22Rv1 (cell line): ENCODE measurements at regions not wholly inside any gene's neighbourhood (a gene's known extent, or its start where the extent isn't known, plus 50 kb on each side); places are given as distances from the start of the nearest gene placed in this dataset.

ENCODE experiments used
- H3K27ac ChIP-seq: fragments of 450-650 bp; 2 replicates; pipeline ENCODE4 v1.5.1; 2017
- ZFX ChIP-seq: fragments of 450-650 bp; IDR thresholded peaks from 2 replicates; pipeline ENCODE4 v1.6.1; 2017; ENCODE audit warnings: antibody characterized with exemption, borderline replicate concordance
- TF ChIP-seq, protein P1 (sequence below): fragments of 450-650 bp; IDR thresholded peaks from 2 replicates; pipeline ENCODE4 v1.5.1; 2017; ENCODE audit warnings: mild to moderate bottlenecking

- no peak for TF ChIP-seq ZFX
- TF ChIP-seq, protein P1, sequence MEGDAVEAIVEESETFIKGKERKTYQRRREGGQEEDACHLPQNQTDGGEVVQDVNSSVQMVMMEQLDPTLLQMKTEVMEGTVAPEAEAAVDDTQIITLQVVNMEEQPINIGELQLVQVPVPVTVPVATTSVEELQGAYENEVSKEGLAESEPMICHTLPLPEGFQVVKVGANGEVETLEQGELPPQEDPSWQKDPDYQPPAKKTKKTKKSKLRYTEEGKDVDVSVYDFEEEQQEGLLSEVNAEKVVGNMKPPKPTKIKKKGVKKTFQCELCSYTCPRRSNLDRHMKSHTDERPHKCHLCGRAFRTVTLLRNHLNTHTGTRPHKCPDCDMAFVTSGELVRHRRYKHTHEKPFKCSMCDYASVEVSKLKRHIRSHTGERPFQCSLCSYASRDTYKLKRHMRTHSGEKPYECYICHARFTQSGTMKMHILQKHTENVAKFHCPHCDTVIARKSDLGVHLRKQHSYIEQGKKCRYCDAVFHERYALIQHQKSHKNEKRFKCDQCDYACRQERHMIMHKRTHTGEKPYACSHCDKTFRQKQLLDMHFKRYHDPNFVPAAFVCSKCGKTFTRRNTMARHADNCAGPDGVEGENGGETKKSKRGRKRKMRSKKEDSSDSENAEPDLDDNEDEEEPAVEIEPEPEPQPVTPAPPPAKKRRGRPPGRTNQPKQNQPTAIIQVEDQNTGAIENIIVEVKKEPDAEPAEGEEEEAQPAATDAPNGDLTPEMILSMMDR: no peak
- H3K27ac ChIP-seq: no peak overlapping the region
Observed at GRCh38 chr3:17848102-17848501, 105.7 kb upstream of the TBC1D5 start.

- no peak overlapping the region for H3K27ac ChIP-seq
- no peak for TF ChIP-seq ZFX
- TF ChIP-seq, protein P1: no peak
Observed at GRCh38 chr3:17847156-17847555, 104.7 kb upstream of the TBC1D5 start.

GRCh38 chr3:17846466-17846865, 104.0 kb upstream of the TBC1D5 start:
- no peak overlapping the region for H3K27ac ChIP-seq

GRCh38 chr3:17845026-17845812, 102.8 kb upstream of the TBC1D5 start:
- no peak for TF ChIP-seq ZFX
- TF ChIP-seq, protein P1: no peak
- H3K27ac ChIP-seq: no peak overlapping the region

More at GRCh38 chr3:17846466-17846865, 104.0 kb upstream of the TBC1D5 start:
- no peak for TF ChIP-seq ZFX
- TF ChIP-seq, protein P1: no peak

- no peak overlapping the region for H3K27ac ChIP-seq
- TF ChIP-seq, protein P1: no peak
- TF ChIP-seq ZFX: no peak
Observed at GRCh38 chr3:17844236-17844635, 101.8 kb upstream of the TBC1D5 start.

GRCh38 chr3:17841190-17841828, 98.9 kb upstream of the TBC1D5 start:
- no peak overlapping the region for H3K27ac ChIP-seq
- TF ChIP-seq, protein P1: peak; percentile 96
- no peak for TF ChIP-seq ZFX

DNA sequence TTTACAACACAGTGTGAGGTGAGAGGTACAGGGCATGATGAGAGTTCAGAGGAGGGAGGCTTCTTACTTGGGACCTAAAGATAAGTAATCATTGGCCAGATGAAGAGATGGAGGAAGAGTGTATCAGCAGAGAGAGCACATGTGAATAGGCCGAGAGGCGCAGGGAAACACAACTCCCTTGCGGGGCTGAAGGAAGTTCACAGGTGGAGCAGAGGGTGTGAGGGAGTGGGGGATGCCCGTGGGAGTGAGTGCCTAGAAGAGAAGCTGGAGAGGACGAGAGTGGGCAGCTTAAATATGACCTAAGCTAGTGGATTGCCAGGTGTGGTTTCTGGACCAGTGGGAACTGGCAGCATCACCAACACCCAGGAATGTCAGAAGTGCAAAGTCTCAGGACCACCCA, 98.2 kb upstream of the TBC1D5 start:
- H3K27ac ChIP-seq: no peak overlapping the region
- no peak for TF ChIP-seq ZFX
- TF ChIP-seq, protein P1: no peak
